H1 (cell line): ENCODE measurements at regions not wholly inside any gene's neighbourhood (a gene's known extent, or its start where the extent isn't known, plus 50 kb on each side); places are given as distances from the start of the nearest gene placed in this dataset.

Experiments used
- CTCF ChIA-PET: fragments of 300-600 bp; sonication (Branson Sonifier 250); formaldehyde crosslinking; loops from one replicate; lab custom pipeline; 2021; ENCODE audit not compliant: partially characterized antibody; lab: Charles Lee
- POLR2A ChIA-PET: fragments of 300-600 bp; sonication (Branson Sonifier 250); formaldehyde crosslinking; loops from one replicate; lab custom pipeline; 2021; ENCODE audit warnings: inconsistent platforms; ENCODE audit not compliant: partially characterized antibody; lab: Charles Lee
- DNase-seq, 2 experiments: peaks; one replicate each; pipeline versions ENCODE4 v3.0.0 to v3.0.0-alpha.2; 2010 to 2022; ENCODE audit warnings: low spot score in 2 of 2, low read depth in 1 of 2, mixed read lengths in 1 of 2
- FAIRE-seq: peaks from 2 replicates; lab custom pipeline; 2011; peaks lifted over from hg19 to GRCh38; lab: Jason Lieb, UNC
- H2AFZ ChIP-seq: 2 replicates; pipeline ENCODE4 v1.8.1; 2012; ENCODE audit warnings: low read length, inconsistent platforms
- H2AK5ac ChIP-seq: 2 replicates; pipeline ENCODE4 v1.6.1; 2013; ENCODE audit warnings: low read depth, low read length
- H2BK120ac ChIP-seq: replicated peaks from 2 replicates; pipeline ENCODE3; 2013; ENCODE audit warnings: low read depth, low read length, inconsistent platforms
- H2BK12ac ChIP-seq: 2 replicates; pipeline ENCODE4 v1.6.1; 2013; ENCODE audit warnings: low read depth, low read length
- H2BK15ac ChIP-seq: 2 replicates; pipeline ENCODE4 v1.6.1; 2013; ENCODE audit warnings: low read length
- H2BK20ac ChIP-seq: 2 replicates; pipeline ENCODE4 v1.6.1; 2013; ENCODE audit warnings: low read length
- H2BK5ac ChIP-seq: 2 replicates; pipeline ENCODE4 v1.6.1; 2013; ENCODE audit warnings: low read depth, low read length
- H3K14ac ChIP-seq: 2 replicates; pipeline ENCODE4 v1.6.1; 2013; ENCODE audit warnings: inconsistent platforms; ENCODE audit not compliant: insufficient read length
- H3K18ac ChIP-seq: 2 replicates; pipeline ENCODE4 v1.6.1; 2013; ENCODE audit warnings: low read length; ENCODE audit errors: extremely low read depth
- H3K23ac ChIP-seq: 2 replicates; pipeline ENCODE4 v1.6.1; 2013; ENCODE audit warnings: inconsistent platforms; ENCODE audit not compliant: insufficient read length
- H3K23me2 ChIP-seq: 2 replicates; pipeline ENCODE4 v1.6.1; 2013; ENCODE audit warnings: low read depth, low read length
- H3K27ac ChIP-seq: 2 replicates; pipeline ENCODE4 v1.6.1; 2011; ENCODE audit warnings: low read depth, low read length, inconsistent platforms
- H3K27me3 ChIP-seq, 4 experiments: replicated peaks in 1 of 4; 1 replicate in 1 of 4; 2 replicates in 3 of 4; pipeline versions ENCODE4 v1.6.1 to v1.8.1; 2011 to 2013; ENCODE audit warnings: low read length in 3 of 4, mild to moderate bottlenecking in 3 of 4, inconsistent platforms in 2 of 4, mixed read lengths in 2 of 4, moderate library complexity in 1 of 4; ENCODE audit not compliant: control insufficient read depth in 3 of 4, insufficient read depth in 3 of 4; ENCODE audit errors: extremely low read depth in 1 of 4
- H3K36me3 ChIP-seq, 4 experiments: 2 replicates each; pipeline versions ENCODE4 v1.6.1 to v1.8.1; 2011 to 2013; ENCODE audit warnings: mild to moderate bottlenecking in 4 of 4, low read length in 3 of 4, moderate library complexity in 2 of 4, control low read depth in 1 of 4, inconsistent platforms in 1 of 4; ENCODE audit not compliant: insufficient read depth in 4 of 4, control insufficient read depth in 2 of 4
- H3K4ac ChIP-seq: replicated peaks from 2 replicates; pipeline ENCODE3; 2013; ENCODE audit warnings: low read length, low read depth, mixed read lengths, inconsistent platforms; ENCODE audit not compliant: insufficient read length
- H3K4me1 ChIP-seq, 4 experiments: replicated peaks in 1 of 4; 1 replicate in 1 of 4; 2 replicates in 3 of 4; pipeline versions ENCODE4 v1.6.1 to v1.8.1; 2011 to 2013; ENCODE audit warnings: low read length in 3 of 4, inconsistent platforms in 2 of 4, mixed read lengths in 1 of 4; ENCODE audit not compliant: insufficient read depth in 4 of 4, control insufficient read depth in 3 of 4
- H3K4me2 ChIP-seq, 2 experiments: 2 replicates each; pipeline versions ENCODE4 v1.6.1 to v1.8.1; 2011 to 2013; ENCODE audit warnings: low read depth in 2 of 2, low read length in 2 of 2, control low read depth in 1 of 2, inconsistent platforms in 1 of 2, mild to moderate bottlenecking in 1 of 2; ENCODE audit not compliant: insufficient read depth in 1 of 2
- H3K4me3 ChIP-seq, 4 experiments: fragments of 200-600, 300-600 bp in 1 of 4; sonication (generic), shearing (Covaris generic), sonication (Bioruptor Twin) in 1 of 4; 2 replicates each; pipeline versions ENCODE4 v1.5.1 to v1.8.1; 2011 to 2016; ENCODE audit warnings: low read length in 4 of 4, low read depth in 3 of 4, control low read depth in 2 of 4, inconsistent platforms in 2 of 4, mild to moderate bottlenecking in 2 of 4, mixed read lengths in 1 of 4, moderate library complexity in 1 of 4; ENCODE audit not compliant: insufficient read depth in 2 of 4; ENCODE audit errors: extremely low read depth in 1 of 4
- H3K56ac ChIP-seq: replicated peaks from 2 replicates; pipeline ENCODE3; 2013; ENCODE audit warnings: low read depth, mild to moderate bottlenecking, mixed read lengths, low read length, inconsistent platforms; ENCODE audit not compliant: insufficient read length
- H3K79me1 ChIP-seq: 2 replicates; pipeline ENCODE4 v1.6.1; 2013; ENCODE audit warnings: low read depth, low read length, control low read depth
- H3K79me2 ChIP-seq, 2 experiments: 2 replicates each; pipeline versions ENCODE4 v1.6.1 to v1.8.1; 2012 to 2013; ENCODE audit warnings: low read length in 2 of 2, mild to moderate bottlenecking in 2 of 2, inconsistent platforms in 1 of 2; ENCODE audit not compliant: insufficient read depth in 2 of 2, control insufficient read depth in 1 of 2
- H3K9ac ChIP-seq, 4 experiments: replicated peaks in 1 of 4; 1 replicate in 1 of 4; 2 replicates in 3 of 4; pipeline versions ENCODE4 v1.6.1 to v1.8.1; 2011 to 2013; ENCODE audit warnings: low read depth in 3 of 4, low read length in 3 of 4, control low read depth in 2 of 4, mild to moderate bottlenecking in 2 of 4, moderate library complexity in 2 of 4, inconsistent platforms in 1 of 4; ENCODE audit errors: extremely low read depth in 1 of 4
- H3K9me3 ChIP-seq, 2 experiments: 2 replicates each; pipeline versions ENCODE4 v1.6.1 to v1.8.1; 2012 to 2013; ENCODE audit warnings: mild to moderate bottlenecking in 2 of 2, moderate library complexity in 2 of 2, control low read depth in 1 of 2, inconsistent platforms in 1 of 2, low read depth in 1 of 2, low read length in 1 of 2, mixed read lengths in 1 of 2; ENCODE audit not compliant: insufficient read depth in 2 of 2
- H4K20me1 ChIP-seq, 2 experiments: replicated peaks in 1 of 2; 2 replicates each; pipeline versions ENCODE3 to v1.8.1; 2011 to 2013; ENCODE audit warnings: inconsistent platforms in 2 of 2, low read length in 2 of 2, mild to moderate bottlenecking in 1 of 2; ENCODE audit not compliant: insufficient read depth in 2 of 2, control insufficient read depth in 1 of 2
- H4K5ac ChIP-seq: 2 replicates; pipeline ENCODE4 v1.6.1; 2013; ENCODE audit warnings: low read length, low read depth, mixed read lengths, inconsistent platforms; ENCODE audit not compliant: insufficient read length
- H4K8ac ChIP-seq: 2 replicates; pipeline ENCODE4 v1.8.0; 2013; ENCODE audit warnings: mild to moderate bottlenecking, moderate library complexity, low read length, inconsistent platforms; ENCODE audit not compliant: insufficient read depth; ENCODE audit errors: extremely low read depth
- H4K91ac ChIP-seq: replicated peaks from 2 replicates; pipeline ENCODE3; 2013; ENCODE audit warnings: low read length, mixed read lengths, inconsistent platforms; ENCODE audit not compliant: insufficient read length
- CTCF ChIP-seq, 3 experiments: IDR thresholded peaks; 1 replicate in 2 of 3; 2 replicates in 1 of 3; pipeline versions ENCODE4 v1.5.1 to v1.6.1; 2011; ENCODE audit warnings: low read length in 3 of 3, mild to moderate bottlenecking in 3 of 3, inconsistent platforms in 2 of 3, low read depth in 1 of 3, moderate library complexity in 1 of 3; ENCODE audit not compliant: insufficient read depth in 1 of 3; ENCODE audit errors: control extremely low read depth in 1 of 3
- PHF8 ChIP-seq: fragments of 200-600 bp; sonication (generic); conservative IDR thresholded peaks from 2 replicates; pipeline ENCODE4 v1.7.1; 2012; ENCODE audit warnings: low read depth, mild to moderate bottlenecking, inconsistent platforms, low read length, moderate library complexity
- RFX5 ChIP-seq: IDR thresholded peaks from 2 replicates; pipeline ENCODE4 v1.6.1; 2011; ENCODE audit warnings: low read depth, low read length, improper control_type of control experiment, borderline replicate concordance
- WGBS, 2 experiments: shearing (Covaris generic) in 1 of 2; methylation state at CpG; one replicate each; pipeline versions ENCODE4 v1.1.6 to v1.1.7; 2013 to 2015; ENCODE audit warnings: low lambda C conversion rate in 2 of 2, mixed read lengths in 2 of 2, inconsistent platforms in 1 of 2, low coverage in 1 of 2, missing lambda C conversion rate in 1 of 2; ENCODE audit not compliant: insufficient replicate concordance in 2 of 2, insufficient coverage in 1 of 2, insufficient read length in 1 of 2; ENCODE audit errors: extremely low coverage in 1 of 2, missing lambda C conversion rate in 1 of 2; 5-methylcytosine and 5-hydroxymethylcytosine counted together

- FAIRE-seq (no peak), DNase-seq (no peak)
- H3K23ac ChIP-seq: no peak overlapping the region
- no peak overlapping the region for H3K4ac ChIP-seq
- no peak overlapping the region for H2AFZ ChIP-seq
- CTCF ChIA-PET: interaction anchor here (0.7 kb wide), 1 partner anchor 234 kb away, joined by 3 read pairs; no protein-coding TSS in a partner anchor
- H3K27ac ChIP-seq: no peak overlapping the region
- H3K4me3 ChIP-seq: no peak overlapping the region
- no peak overlapping the region for H4K8ac ChIP-seq
- no peaks in the 10 kb centered on the region for H4K20me1 ChIP-seq
- no peaks in the 10 kb centered on the region for H3K4me1 ChIP-seq
- H3K79me2 ChIP-seq: no peaks in the 10 kb centered on the region
- H4K5ac ChIP-seq: no peak overlapping the region
- peaks cover 0 to 1% (median 0%) of the 10 kb centered on the region in 4 experiments; a peak in 1 of 7 replicates for H3K27me3 ChIP-seq
- H2BK12ac ChIP-seq: no peak overlapping the region
- H2BK120ac ChIP-seq: no peak overlapping the region
- H3K4me2 ChIP-seq: no peak overlapping the region
- 93% methylated on average over 4 of the region's 4 CpGs; no CpG with 5 or more reads in 1 of the 2 experiments for WGBS, 2 experiments
- no peaks in the 10 kb centered on the region for H3K79me1 ChIP-seq
- no peak overlapping the region for H4K91ac ChIP-seq
- no peak overlapping the region for H3K18ac ChIP-seq
- no peak overlapping the region for H2BK15ac ChIP-seq
- no peaks in the 10 kb centered on the region for H3K36me3 ChIP-seq
- POLR2A ChIA-PET: no interaction called here
- H3K9ac ChIP-seq: no peak overlapping the region
- no peak overlapping the region for H2BK20ac ChIP-seq
- H3K56ac ChIP-seq: no peak overlapping the region
- no peaks in the 10 kb centered on the region for H3K9me3 ChIP-seq
- no peaks in the 10 kb centered on the region for H3K23me2 ChIP-seq
- no peak overlapping the region for H2AK5ac ChIP-seq
- no peak overlapping the region for H2BK5ac ChIP-seq
- no peak overlapping the region for H3K14ac ChIP-seq
- TF ChIP-seq PHF8 (no peak), RFX5 (no peak), CTCF (IDR thresholded peaks at IDR 0.05; ENCODE audit: control extremely low read depth in 1 of 3, insufficient read depth in 1 of 3, low read depth in 1 of 3, low read length in 3 of 3) (no peak)
These were observed 467.0 kb upstream of the PKDCC start for GRCh38 chr2:41580806-41581205.
